ENCODE measurements at regions not wholly inside any gene's neighbourhood (a gene's known extent, or its start where the extent isn't known, plus 50 kb on each side); places are given as distances from the start of the nearest gene placed in this dataset.

DNA sequence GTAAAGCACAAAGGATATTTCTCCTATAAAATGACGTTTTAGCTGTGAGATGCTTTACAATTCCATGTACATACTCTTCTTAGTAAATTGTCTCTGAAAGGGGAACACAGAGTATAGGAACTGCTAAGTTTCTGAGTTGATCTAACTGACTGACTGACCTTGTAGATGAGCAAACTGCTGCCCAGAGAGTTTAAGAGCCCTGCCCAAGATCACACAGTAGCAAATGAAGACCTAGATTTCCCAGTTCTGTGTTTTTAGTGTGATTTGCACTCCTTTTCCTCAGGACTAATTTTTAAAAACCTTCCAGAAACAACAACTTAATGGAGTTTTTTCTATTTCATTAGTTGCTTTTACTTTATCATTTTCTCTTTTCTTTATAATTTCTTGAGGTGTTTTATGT lies 247.7 kb downstream of the PDCD6IP start:
- TF ChIP-seq, protein P1, sequence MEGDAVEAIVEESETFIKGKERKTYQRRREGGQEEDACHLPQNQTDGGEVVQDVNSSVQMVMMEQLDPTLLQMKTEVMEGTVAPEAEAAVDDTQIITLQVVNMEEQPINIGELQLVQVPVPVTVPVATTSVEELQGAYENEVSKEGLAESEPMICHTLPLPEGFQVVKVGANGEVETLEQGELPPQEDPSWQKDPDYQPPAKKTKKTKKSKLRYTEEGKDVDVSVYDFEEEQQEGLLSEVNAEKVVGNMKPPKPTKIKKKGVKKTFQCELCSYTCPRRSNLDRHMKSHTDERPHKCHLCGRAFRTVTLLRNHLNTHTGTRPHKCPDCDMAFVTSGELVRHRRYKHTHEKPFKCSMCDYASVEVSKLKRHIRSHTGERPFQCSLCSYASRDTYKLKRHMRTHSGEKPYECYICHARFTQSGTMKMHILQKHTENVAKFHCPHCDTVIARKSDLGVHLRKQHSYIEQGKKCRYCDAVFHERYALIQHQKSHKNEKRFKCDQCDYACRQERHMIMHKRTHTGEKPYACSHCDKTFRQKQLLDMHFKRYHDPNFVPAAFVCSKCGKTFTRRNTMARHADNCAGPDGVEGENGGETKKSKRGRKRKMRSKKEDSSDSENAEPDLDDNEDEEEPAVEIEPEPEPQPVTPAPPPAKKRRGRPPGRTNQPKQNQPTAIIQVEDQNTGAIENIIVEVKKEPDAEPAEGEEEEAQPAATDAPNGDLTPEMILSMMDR (conservative IDR thresholded peaks at IDR 0.05): no peak
- TF ChIP-seq EZH2 (IDR thresholded peaks at IDR 0.05; ENCODE audit: low read depth): no peak
